Mucosa of stomach (tissue), 1 donor: ENCODE measurements at regions not wholly inside any gene's neighbourhood (a gene's known extent, or its start where the extent isn't known, plus 50 kb on each side); places are given as distances from the start of the nearest gene placed in this dataset.

Experiments
- H3K27me3 ChIP-seq: one replicate; pipeline ENCODE4 v1.7.0; 2013; ENCODE audit warnings: mild to moderate bottlenecking, low read length; ENCODE audit not compliant: control insufficient read depth, insufficient read depth
- H3K36me3 ChIP-seq: one replicate; pipeline ENCODE4 v1.7.0; 2013; ENCODE audit warnings: low read length; ENCODE audit not compliant: control insufficient read depth, insufficient read depth
- H3K4me1 ChIP-seq: one replicate; pipeline ENCODE4 v1.7.0; 2013; ENCODE audit warnings: mild to moderate bottlenecking, low read length; ENCODE audit not compliant: control insufficient read depth, insufficient read depth
- H3K4me3 ChIP-seq: one replicate; pipeline ENCODE4 v1.7.0; 2013; ENCODE audit warnings: low read length
- H3K9ac ChIP-seq: one replicate; pipeline ENCODE4 v1.7.0; 2013; ENCODE audit warnings: mild to moderate bottlenecking, low read length, moderate library complexity
- H3K9me3 ChIP-seq: one replicate; pipeline ENCODE4 v1.7.0; 2013; ENCODE audit warnings: mild to moderate bottlenecking, low read length, moderate library complexity; ENCODE audit not compliant: control insufficient read depth
- donor health status: Pancreatic carcinoma.

- H3K9ac ChIP-seq, result no peak overlapping the region
- no peak overlapping the region for H3K4me3 ChIP-seq
- H3K4me1 ChIP-seq, result no peaks in the 10 kb centered on the region
- H3K36me3 ChIP-seq, result no peaks in the 10 kb centered on the region
- H3K27me3 ChIP-seq, result no peaks in the 10 kb centered on the region
- no peaks in the 10 kb centered on the region for H3K9me3 ChIP-seq
Measured at GRCh38 chr10:111773950-111774349, 409.6 kb downstream of the GPAM start.

- H3K4me3 ChIP-seq, result no peak overlapping the region
- no peaks in the 10 kb centered on the region for H3K9me3 ChIP-seq
- no peaks in the 10 kb centered on the region for H3K36me3 ChIP-seq
- H3K27me3 ChIP-seq, result no peaks in the 10 kb centered on the region
- no peak overlapping the region for H3K9ac ChIP-seq
- H3K4me1 ChIP-seq, result no peaks in the 10 kb centered on the region
Measured at GRCh38 chr10:111774486-111774885, 409.1 kb downstream of the GPAM start.

- Histone ChIP-seq H3K9me3 (no peaks in the 10 kb centered on the region), H3K9ac (no peak overlapping the region), H3K4me1 (no peaks in the 10 kb centered on the region), H3K27me3 (no peaks in the 10 kb centered on the region), H3K36me3 (no peaks in the 10 kb centered on the region), H3K4me3 (no peak overlapping the region)
Measured at GRCh38 chr10:111784436-111784835, 399.1 kb downstream of the GPAM start.

GRCh38 chr10:111784946-111785465, 398.6 kb downstream of the GPAM start:
- Histone ChIP-seq H3K4me3 (no peak overlapping the region), H3K27me3 (no peaks in the 10 kb centered on the region)

GRCh38 chr10:111785921-111786320, 397.6 kb downstream of the GPAM start:
- Histone ChIP-seq H3K36me3 (no peaks in the 10 kb centered on the region), H3K27me3 (no peaks in the 10 kb centered on the region), H3K4me1 (no peaks in the 10 kb centered on the region), H3K9ac (no peak overlapping the region), H3K4me3 (no peak overlapping the region), H3K9me3 (no peaks in the 10 kb centered on the region)

More at GRCh38 chr10:111784946-111785465, 398.6 kb downstream of the GPAM start:
- Histone ChIP-seq H3K9me3 (no peaks in the 10 kb centered on the region), H3K36me3 (no peaks in the 10 kb centered on the region), H3K4me1 (no peaks in the 10 kb centered on the region), H3K9ac (no peak overlapping the region)

DNA sequence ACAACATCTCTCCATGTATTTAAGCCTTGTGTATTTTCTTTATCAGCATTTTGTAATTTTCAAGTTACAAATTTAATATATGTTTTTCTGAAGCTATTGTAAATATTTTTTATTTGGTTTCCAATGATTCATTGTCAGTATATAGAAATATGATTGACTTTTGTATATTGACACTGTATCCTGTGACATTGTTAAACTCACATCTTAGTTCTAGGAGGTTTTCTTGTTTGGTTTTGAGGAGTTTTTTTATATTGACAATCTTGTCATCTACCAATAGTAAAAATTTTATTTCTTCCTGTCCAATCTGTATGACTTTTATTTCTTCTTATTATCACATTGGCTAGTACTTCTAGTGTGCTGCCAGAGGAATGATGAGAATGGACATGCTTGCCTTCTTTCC, 393.7 kb downstream of the GPAM start:
- Histone ChIP-seq H3K4me1 (no peaks in the 10 kb centered on the region), H3K9ac (no peak overlapping the region), H3K9me3 (no peaks in the 10 kb centered on the region), H3K27me3 (no peaks in the 10 kb centered on the region), H3K4me3 (no peak overlapping the region), H3K36me3 (no peaks in the 10 kb centered on the region)

- no peak overlapping the region for H3K9ac ChIP-seq
- no peaks in the 10 kb centered on the region for H3K4me1 ChIP-seq
- no peak overlapping the region for H3K4me3 ChIP-seq
- no peaks in the 10 kb centered on the region for H3K9me3 ChIP-seq
- no peaks in the 10 kb centered on the region for H3K36me3 ChIP-seq
- no peaks in the 10 kb centered on the region for H3K27me3 ChIP-seq
Measured at GRCh38 chr10:111801841-111802240, 381.7 kb downstream of the GPAM start.

GRCh38 chr10:111804781-111805180, 378.8 kb downstream of the GPAM start:
- Histone ChIP-seq H3K4me3 (no peak overlapping the region), H3K36me3 (no peaks in the 10 kb centered on the region), H3K4me1 (no peaks in the 10 kb centered on the region), H3K9me3 (no peaks in the 10 kb centered on the region), H3K9ac (no peak overlapping the region), H3K27me3 (no peaks in the 10 kb centered on the region)

GRCh38 chr10:111811517-111811916, 372.0 kb downstream of the GPAM start:
- Histone ChIP-seq H3K4me1 (no peaks in the 10 kb centered on the region), H3K36me3 (no peaks in the 10 kb centered on the region), H3K9ac (no peak overlapping the region), H3K9me3 (no peaks in the 10 kb centered on the region), H3K27me3 (no peaks in the 10 kb centered on the region), H3K4me3 (no peak overlapping the region)

DNA sequence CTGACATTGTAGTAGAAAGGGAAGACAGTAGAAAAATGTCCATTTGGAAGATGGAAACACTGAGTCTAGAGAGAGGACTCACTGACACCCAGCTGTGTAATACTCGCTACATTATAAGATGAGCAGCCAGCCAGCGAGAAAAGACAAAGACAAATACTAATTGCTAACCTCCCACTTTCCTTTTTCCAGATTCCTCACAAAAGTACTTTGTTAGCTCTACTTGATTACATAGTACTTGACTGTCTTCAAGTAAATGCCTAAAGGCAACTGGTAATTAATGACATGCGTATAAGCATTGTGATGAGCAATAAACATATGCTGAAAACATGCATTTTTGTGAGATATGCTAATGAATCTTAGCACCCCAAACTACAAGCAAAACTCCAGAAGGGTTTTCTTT, 363.1 kb downstream of the GPAM start:
- Histone ChIP-seq H3K9ac (no peak overlapping the region), H3K9me3 (no peaks in the 10 kb centered on the region), H3K4me1 (no peaks in the 10 kb centered on the region), H3K4me3 (no peak overlapping the region), H3K27me3 (no peaks in the 10 kb centered on the region), H3K36me3 (no peaks in the 10 kb centered on the region)

GRCh38 chr10:111821871-111822270, 361.7 kb downstream of the GPAM start:
- Histone ChIP-seq H3K4me1 (no peaks in the 10 kb centered on the region), H3K9me3 (no peaks in the 10 kb centered on the region), H3K9ac (no peak overlapping the region), H3K27me3 (no peaks in the 10 kb centered on the region), H3K36me3 (no peaks in the 10 kb centered on the region), H3K4me3 (no peak overlapping the region)

DNA sequence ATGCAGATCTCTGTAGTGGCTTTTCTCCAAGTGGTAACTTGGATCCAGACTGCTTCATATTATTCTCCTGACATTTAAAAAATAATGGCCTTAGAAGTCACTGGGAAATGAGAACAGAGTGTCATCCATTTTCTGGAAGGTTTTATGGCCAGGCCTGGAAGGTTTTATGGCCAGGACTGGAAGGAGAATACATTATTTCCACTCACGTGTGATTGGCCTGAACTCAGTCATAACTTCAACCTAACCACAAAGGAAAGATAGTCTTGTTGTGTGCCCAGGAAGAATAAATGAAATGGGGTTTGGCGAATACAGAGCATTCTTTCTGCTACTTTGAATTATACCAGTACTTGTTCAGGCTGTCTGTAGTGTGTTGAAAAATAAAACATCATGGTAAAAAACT, 360.9 kb downstream of the GPAM start:
- no peaks in the 10 kb centered on the region for H3K9me3 ChIP-seq
- H3K36me3 ChIP-seq, result no peaks in the 10 kb centered on the region
- H3K4me1 ChIP-seq, result no peaks in the 10 kb centered on the region
- H3K9ac ChIP-seq, result no peak overlapping the region
- no peak overlapping the region for H3K4me3 ChIP-seq
- H3K27me3 ChIP-seq, result no peaks in the 10 kb centered on the region

DNA sequence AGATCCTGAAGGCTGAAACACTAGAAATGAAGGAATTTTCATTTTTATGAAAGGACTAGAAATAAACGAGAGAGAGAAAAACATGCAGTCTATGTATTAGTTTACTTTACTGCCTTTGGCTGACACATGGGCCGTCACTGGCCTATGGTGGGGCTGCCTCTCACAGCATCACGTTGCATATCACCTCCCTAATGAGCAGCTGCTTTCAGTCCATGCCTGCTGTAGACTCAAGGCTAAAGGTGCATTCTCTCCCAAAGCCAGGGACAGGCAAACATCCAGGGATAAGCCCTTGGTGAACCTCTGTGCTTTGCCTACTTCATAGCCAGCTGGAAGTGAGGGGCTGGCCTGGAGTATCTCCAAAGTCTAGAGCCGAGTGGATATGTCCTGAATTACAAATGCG, 359.4 kb downstream of the GPAM start:
- Histone ChIP-seq H3K36me3 (no peaks in the 10 kb centered on the region), H3K4me1 (no peaks in the 10 kb centered on the region), H3K4me3 (no peak overlapping the region), H3K9me3 (no peaks in the 10 kb centered on the region), H3K9ac (no peak overlapping the region), H3K27me3 (no peaks in the 10 kb centered on the region)
